GM12874 (cell line): ENCODE measurements at regions not wholly inside any gene's neighbourhood (a gene's known extent, or its start where the extent isn't known, plus 50 kb on each side); places are given as distances from the start of the nearest gene placed in this dataset.

Source experiments
- TF ChIP-seq, protein P1 (sequence below): IDR thresholded peaks from 2 replicates; pipeline ENCODE4 v1.5.1; 2011; ENCODE audit warnings: low read depth, mild to moderate bottlenecking, control low read depth, low read length, moderate library complexity; ENCODE audit not compliant: insufficient read depth

DNA sequence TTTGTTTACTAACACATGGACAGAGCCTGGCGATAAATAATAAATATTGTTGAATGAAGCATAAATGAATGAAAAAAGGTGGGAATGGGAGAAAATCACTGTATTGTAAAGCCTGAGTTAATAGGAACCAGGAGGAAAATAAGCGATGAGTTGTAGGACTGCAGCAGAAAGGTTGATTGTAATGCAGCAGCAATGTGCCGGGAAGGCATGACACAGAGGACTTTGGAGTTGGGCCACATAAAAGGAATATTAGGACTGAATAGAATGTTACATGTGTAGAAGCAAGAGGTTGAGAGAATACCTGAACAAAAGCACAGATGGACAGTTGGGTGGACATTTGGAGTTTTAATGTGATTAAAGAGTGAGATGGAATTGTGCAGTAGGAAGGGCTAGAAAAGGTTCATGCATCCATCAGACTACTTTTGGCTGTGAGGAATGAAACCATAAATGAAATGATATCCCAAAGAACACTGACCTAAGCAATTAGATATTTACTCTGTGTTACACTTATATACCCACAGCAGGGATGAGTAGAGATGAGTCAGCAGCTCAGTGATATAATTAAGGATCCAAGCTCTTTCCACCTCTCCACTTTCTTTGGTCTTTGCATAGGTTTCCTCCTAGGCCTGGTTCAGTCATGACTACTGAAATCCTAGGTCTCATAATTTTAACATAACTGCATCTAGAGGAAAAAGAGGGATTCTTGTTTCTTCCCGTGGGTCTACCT lies 55.4 kb downstream of the CCER1 start:
- TF ChIP-seq, protein P1, sequence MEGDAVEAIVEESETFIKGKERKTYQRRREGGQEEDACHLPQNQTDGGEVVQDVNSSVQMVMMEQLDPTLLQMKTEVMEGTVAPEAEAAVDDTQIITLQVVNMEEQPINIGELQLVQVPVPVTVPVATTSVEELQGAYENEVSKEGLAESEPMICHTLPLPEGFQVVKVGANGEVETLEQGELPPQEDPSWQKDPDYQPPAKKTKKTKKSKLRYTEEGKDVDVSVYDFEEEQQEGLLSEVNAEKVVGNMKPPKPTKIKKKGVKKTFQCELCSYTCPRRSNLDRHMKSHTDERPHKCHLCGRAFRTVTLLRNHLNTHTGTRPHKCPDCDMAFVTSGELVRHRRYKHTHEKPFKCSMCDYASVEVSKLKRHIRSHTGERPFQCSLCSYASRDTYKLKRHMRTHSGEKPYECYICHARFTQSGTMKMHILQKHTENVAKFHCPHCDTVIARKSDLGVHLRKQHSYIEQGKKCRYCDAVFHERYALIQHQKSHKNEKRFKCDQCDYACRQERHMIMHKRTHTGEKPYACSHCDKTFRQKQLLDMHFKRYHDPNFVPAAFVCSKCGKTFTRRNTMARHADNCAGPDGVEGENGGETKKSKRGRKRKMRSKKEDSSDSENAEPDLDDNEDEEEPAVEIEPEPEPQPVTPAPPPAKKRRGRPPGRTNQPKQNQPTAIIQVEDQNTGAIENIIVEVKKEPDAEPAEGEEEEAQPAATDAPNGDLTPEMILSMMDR = no peak

DNA sequence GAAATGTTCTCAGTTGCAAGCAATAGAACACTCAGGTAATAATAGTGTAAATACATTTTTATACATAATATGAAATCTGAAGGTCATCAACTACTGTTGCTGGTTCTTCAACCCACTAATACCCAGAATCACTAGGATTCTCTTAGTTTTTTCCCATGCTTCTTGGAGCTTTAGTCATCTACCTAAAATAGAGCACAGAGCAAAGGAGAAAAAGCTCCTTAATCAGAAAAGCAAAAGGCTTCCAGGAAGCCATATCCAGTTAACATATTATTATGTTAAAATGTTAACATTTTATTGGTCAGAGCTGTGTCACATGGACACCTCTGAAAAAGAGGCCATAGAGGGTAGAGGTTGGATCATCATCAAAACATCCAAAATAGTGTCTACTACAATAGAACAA lies 57.0 kb downstream of the CCER1 start:
- TF ChIP-seq, protein P1 = no peak

DNA sequence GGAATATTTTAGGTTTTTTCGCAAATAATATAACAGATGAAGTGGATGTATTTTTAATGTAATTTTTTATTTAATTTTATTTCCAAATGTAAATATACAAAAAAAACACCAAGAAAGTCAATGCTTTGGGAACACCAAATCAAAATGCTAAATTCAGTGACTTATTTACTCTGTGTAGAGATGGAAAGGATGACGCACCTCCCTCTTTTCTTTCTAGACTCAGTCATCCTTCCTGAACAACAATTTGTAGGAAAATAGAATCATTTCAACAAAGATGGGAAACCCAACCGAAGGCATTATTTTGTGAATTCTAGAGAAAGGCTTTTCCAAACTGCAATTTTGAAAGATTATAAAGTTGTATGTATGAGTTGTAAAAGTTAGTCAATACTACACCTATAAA lies 57.7 kb downstream of the CCER1 start:
- TF ChIP-seq, protein P1 = no peak

DNA sequence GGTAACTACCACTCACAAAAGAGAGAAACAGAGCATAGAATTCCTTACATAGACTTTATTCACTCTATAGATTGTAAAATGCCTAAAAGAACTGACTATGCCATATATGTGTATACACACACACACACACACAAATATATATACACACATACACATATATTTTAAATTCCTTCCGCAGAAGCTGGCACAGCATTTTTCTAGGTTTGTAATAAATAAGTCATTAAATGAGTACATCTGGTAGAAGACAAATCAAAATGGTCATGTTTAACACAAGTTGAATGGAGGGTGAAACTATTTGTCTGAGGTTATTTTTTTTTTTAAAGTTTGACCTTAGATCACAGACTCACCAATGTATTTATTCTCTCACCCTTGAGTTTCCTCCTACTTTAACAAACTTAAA lies 58.2 kb downstream of the CCER1 start:
- TF ChIP-seq, protein P1 = no peak

DNA sequence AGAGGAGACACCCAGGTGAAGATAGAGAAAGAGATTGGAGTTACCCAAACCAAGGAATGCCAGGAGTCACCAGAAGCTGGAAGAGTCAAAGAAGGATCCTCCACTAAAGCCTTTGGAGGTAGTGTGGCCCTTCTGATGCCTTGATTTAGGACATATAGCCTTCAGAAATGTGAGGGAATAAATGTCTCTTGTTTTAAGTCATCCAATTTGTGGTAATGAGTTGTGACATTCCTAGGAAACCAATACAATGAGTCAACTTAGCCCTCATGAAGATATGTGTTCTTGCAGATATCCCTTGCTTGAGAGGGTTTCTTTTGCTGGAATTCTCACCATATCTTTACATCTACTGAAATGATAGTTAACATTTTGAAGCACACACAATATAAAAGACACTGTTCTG lies 58.8 kb downstream of the CCER1 start:
- TF ChIP-seq, protein P1 = no peak

DNA sequence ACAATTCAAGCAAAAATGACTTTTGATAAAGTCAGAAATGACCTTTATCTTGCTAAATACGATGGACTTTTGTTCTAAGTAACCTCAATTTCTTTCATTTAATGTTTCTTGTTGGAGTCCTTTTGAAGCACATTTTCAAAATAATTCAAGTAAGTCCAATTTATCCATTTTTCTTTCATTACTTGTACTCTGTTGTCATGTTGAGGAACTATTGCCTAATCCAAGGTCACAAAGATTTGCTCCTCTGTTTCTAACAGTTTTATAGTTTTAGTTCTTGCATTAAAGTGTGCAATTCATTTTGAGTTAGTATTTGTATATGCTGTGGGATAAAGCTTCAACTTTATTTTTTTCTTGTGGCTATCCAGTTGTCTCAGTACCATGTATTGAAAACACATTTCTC lies 66.7 kb downstream of the CCER1 start:
- TF ChIP-seq, protein P1 = no peak

DNA sequence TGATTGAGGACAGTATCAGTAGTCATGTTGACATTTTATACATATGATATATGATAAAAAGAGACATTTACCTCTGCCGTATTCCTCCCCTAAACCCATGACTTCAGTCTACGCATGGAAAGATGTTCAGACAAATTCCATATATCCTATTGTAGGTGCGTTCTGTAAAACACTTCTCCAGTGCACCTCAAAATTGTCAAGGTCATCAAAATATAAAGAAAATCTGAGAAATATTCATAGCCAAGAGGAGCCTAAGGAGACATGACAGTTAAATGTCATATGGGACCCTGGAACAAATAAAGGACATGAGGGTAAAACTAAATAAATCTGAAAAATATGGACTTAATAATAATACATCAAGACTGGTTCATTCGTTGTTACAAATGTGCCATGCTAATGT lies 71.5 kb downstream of the CCER1 start:
- TF ChIP-seq, protein P1 = no peak
